ENCODE measurements at regions not wholly inside any gene's neighbourhood (a gene's known extent, or its start where the extent isn't known, plus 50 kb on each side); places are given as distances from the start of the nearest gene placed in this dataset.
"Not testable (repeated sequence)": the region's sequence is repeated elsewhere in the genome, so short reads cannot be mapped to it uniquely, and the experiment has no call there.

DNA sequence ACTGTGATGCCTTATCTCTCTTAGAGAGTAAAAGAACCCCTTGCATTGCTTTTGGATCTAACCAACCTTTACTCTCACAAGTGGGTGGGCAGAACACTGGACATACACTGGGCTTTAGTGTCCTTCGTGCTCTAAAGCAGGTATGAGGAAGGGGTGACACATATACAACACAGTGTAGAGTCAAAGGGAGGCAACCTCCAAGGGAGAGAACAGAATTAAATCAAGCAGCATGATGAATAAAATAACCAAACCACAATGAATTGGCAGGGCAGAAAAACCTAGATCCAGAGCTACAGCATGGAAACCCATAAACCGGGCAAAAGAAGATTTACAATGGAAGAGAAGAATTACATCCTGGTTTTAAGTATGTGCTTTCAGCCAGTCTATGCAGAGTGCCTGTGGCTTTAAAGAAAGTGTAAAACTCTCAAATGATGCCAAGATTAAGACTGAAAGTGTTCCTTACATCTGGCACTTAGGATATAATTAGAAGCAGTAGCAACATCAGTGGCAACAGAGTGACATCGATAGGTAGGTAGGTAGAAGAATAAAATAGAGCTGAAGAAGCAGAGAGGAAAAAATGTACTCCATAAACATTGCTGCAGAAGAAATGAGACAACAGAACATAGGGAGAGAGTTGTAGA is 191.7 kb upstream of the ZC3H15 start:
- DNase-seq (ENCODE audit: low read depth, low spot score): no peak

DNA sequence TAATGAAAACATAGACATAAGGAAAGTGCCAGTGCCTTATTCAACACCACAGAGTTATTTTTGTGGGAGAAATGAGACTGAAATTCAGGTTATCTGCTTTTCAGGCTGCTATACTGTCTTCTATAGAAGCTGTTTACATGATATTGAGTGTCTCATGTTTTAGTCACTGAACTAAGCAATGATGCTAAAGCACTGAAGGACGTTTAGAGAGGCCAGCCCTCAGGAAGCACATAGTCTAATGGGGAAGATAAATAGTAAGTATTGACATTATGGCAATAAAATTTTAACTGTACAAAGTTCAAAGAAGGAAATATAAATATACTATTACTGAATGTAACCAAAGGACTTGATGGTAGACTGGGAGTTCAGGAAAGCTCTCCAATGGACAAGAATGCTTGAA is 186.4 kb upstream of the ZC3H15 start:
- no peak for DNase-seq (ENCODE audit: low read depth, low spot score)

- DNase-seq (ENCODE audit: low read depth, low spot score): no peak
These were observed 183.8 kb upstream of the ZC3H15 start for GRCh38 chr2:186302263-186302662.

DNA sequence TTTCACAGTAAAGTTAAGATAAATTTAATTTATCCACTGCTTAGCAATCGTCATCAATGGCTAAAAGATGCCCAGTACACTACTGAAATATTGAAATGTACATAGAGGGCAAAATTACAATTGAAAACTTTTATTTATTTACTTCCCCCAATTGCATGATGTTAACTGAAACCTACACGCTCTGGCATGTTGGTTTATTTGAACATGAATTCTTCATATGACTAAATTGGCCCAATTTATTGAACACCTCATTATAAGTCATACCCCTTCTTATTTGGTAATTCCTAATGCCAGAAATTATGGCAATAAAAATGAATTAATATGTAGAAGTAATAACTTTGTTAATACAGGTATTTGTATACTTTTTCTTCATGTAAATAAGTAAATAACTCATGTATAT is 183.0 kb upstream of the ZC3H15 start:
- no peak for DNase-seq (ENCODE audit: low read depth, low spot score)

- no peak for DNase-seq (ENCODE audit: low read depth, low spot score)
These were observed 182.0 kb upstream of the ZC3H15 start for GRCh38 chr2:186304064-186304463.

DNA sequence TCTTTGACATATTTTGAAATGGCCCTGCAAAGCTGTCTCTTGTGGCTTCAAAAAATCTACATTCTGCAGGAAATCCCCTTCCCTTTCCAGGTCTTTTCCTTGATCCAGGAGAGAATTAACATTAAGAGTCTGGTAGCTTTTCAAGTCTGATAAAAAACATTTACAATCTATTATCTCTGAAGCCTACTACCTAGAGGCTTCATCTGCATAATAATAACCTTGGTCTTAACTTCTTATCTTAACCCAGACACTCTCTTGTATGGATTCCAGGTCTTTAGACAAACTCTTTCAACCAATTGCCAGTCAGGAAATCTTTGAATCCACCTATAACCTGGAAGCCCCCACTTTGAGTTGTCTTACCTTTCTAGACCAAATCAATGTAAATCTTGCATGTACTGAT is 179.3 kb upstream of the ZC3H15 start:
- DNase-seq (ENCODE audit: low read depth, low spot score): no peak

DNA sequence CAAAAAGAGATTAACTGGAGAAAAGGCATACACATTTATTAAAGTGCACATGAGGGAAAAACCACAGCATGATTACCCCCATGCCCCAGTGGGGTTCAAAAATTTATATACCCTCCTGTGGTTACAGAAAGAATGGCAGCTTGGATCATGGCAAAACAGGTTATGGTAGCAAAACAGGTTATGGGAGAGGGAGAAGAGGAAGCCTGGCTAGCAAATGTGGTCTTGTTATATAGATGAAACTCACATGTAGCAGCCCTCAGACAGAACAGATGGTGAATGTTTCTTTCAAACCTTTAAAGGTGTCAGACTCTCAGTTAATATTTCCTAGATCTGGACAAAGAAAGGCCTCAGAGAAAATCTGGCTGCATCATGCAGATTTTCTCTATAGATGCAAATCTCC is 178.2 kb upstream of the ZC3H15 start:
- DNase-seq (ENCODE audit: low read depth, low spot score): no peak

- DNase-seq (ENCODE audit: low read depth, low spot score): no peak
These were observed 177.7 kb upstream of the ZC3H15 start for GRCh38 chr2:186308347-186308746.

- DNase-seq (ENCODE audit: low read depth, low spot score): no peak
These were observed 176.2 kb upstream of the ZC3H15 start for GRCh38 chr2:186309901-186310300.

DNA sequence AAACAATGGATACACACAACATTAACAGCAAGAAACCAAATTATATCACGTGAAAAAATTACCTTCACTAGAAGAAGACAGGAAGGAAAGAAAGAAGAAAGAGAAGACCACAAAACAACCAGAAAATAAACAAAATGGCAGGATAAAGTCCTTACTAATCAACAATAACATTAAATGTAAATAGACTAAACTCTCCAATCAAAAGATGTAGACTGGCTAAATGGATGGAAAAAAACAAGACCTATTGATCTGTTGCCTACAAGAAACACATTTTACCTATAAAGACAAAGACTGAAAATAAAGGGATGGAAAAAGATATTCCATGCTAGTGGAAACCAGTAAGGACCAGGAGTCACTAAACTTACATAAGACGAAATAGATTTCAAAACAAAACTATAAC is 167.0 kb upstream of the ZC3H15 start:
- no peak for DNase-seq (ENCODE audit: low read depth, low spot score)

GRCh38 chr2:186325827-186326535 is 160.1 kb upstream of the ZC3H15 start:
- no peak for DNase-seq (ENCODE audit: low read depth, low spot score)

DNA sequence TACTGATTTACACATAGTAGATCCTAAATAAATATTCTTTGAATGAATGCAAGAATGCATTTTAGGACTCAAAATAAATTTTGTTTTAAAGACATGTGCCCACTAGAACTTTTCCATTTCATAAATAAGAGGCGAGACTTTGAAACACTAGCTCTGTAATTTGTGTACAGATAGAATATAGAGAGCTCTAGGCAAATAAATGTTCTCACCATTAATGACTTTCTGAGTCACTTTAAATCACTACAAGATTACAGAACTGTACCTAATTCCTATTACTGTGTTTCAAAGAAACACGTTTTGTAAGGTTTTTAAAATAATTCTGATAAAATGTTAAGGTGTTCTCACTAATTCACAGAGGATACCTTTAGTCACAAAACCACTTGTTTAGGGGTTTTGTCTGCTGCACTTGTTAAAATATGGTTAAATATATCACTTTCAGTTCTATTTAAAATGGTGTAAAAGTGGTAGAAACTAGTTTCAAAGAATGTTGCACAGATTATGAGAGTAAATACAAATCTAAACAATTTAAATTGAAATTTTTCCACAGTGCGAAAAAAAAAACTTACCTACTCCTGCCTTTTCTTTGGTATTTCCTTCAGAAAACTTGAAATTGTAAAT is 158.7 kb upstream of the ZC3H15 start:
- DNase-seq (ENCODE audit: low read depth, low spot score): no peak

GRCh38 chr2:186328838-186329237 is 157.2 kb upstream of the ZC3H15 start:
- DNase-seq (ENCODE audit: low read depth, low spot score): no peak

GRCh38 chr2:186330050-186330449 is 156.0 kb upstream of the ZC3H15 start:
- no peak for DNase-seq (ENCODE audit: low read depth, low spot score)

GRCh38 chr2:186339716-186340115 is 146.3 kb upstream of the ZC3H15 start:
- DNase-seq (ENCODE audit: low read depth, low spot score): no peak

- DNase-seq (ENCODE audit: low read depth, low spot score): no peak
These were observed 144.0 kb upstream of the ZC3H15 start for GRCh38 chr2:186342029-186342428.

DNA sequence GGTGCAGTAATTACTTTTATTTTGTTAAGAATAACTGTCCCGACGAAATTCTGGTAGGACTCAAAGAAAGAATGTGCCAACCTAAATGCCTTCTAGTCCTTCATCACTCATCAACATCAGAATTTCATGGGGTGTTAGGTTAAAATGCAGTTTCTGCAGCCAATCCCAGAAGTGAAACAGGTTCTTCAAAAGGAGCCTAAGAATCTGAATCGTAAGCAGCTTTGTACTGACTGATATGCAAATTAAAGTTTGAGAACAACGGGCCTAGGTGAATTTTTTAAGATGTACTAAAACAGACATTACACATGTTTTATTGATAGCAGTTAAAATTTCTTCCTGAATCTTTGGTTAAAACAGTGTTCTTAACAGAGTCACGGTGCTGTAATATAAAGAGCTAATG is 140.3 kb upstream of the ZC3H15 start:
- no peak for DNase-seq (ENCODE audit: low read depth, low spot score)

- no peak for DNase-seq (ENCODE audit: low read depth, low spot score)
These were observed 139.8 kb upstream of the ZC3H15 start for GRCh38 chr2:186346216-186346615.

GRCh38 chr2:186347472-186347871 is 138.6 kb upstream of the ZC3H15 start:
- no peak for DNase-seq (ENCODE audit: low read depth, low spot score)

GRCh38 chr2:186348200-186348599 is 137.9 kb upstream of the ZC3H15 start:
- no peak for DNase-seq (ENCODE audit: low read depth, low spot score)

GRCh38 chr2:186349508-186349907 is 136.6 kb upstream of the ZC3H15 start:
- DNase-seq (ENCODE audit: low read depth, low spot score): peak; percentile 60

DNA sequence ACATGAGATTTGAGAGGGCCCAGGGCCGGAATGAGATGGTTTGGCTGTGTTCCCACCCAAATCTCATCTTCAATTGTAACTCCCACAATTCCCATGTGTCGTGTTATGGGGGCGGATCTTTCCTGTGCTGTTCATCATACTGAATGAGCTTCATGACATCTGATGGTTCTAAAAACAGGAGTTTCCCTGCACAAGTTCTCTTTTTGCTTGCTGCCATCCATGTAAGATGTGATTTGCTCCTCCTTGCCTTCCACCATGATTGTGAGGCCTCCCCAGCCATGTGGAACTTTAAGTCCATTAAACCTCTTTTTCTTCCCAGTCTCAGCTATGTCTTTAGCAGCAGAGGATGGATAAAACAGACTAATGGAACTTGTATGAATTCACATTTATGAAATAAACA is 131.9 kb upstream of the ZC3H15 start:
- DNase-seq (ENCODE audit: low read depth, low spot score): not testable (repeated sequence)

GRCh38 chr2:186365406-186365805 is 120.7 kb upstream of the ZC3H15 start:
- no peak for DNase-seq (ENCODE audit: low read depth, low spot score)

Data from brain pericyte (primary cell).